CD4-positive, alpha-beta memory T cell (primary cell): ENCODE measurements at regions not wholly inside any gene's neighbourhood (a gene's known extent, or its start where the extent isn't known, plus 50 kb on each side); places are given as distances from the start of the nearest gene placed in this dataset.
"Not testable (repeated sequence)": the region's sequence is repeated elsewhere in the genome, so short reads cannot be mapped to it uniquely, and the experiment has no call there.

Experiments used
- CTCF ChIA-PET: fragments of 350-600 bp; sonication (Branson Sonifier 250); formaldehyde crosslinking; loops from one replicate; lab custom pipeline; 2021; ENCODE audit warnings: inconsistent platforms; ENCODE audit not compliant: partially characterized antibody; lab: Charles Lee
- POLR2A ChIA-PET: fragments of 350-600 bp; sonication (Branson Sonifier 250); formaldehyde crosslinking; loops from one replicate; lab custom pipeline; 2021; ENCODE audit not compliant: partially characterized antibody; lab: Charles Lee
- DNase-seq, 5 donors: peaks; one replicate each; pipeline versions ENCODE4 v3.0.0 to v3.0.0-alpha.2; 2020 to 2022; ENCODE audit warnings: mixed read lengths in 1 of 5
- H3K27ac ChIP-seq: one replicate; pipeline ENCODE4 v1.7.0; 2013; ENCODE audit warnings: low read depth, low read length
- H3K27me3 ChIP-seq: 2 replicates; pipeline ENCODE4 v1.7.0; 2013; ENCODE audit warnings: mild to moderate bottlenecking, low read length, moderate library complexity; ENCODE audit not compliant: insufficient read depth
- H3K36me3 ChIP-seq: 2 replicates; pipeline ENCODE4 v1.7.0; 2013; ENCODE audit warnings: mild to moderate bottlenecking, low read length, moderate library complexity; ENCODE audit not compliant: insufficient read depth
- H3K4me1 ChIP-seq: 2 replicates; pipeline ENCODE4 v1.7.0; 2013; ENCODE audit warnings: mild to moderate bottlenecking, low read length, moderate library complexity; ENCODE audit not compliant: insufficient read depth
- H3K4me3 ChIP-seq, 2 donors: one replicate each; pipeline ENCODE4 v1.7.0; 2013; ENCODE audit warnings: low read length in 2 of 2, mild to moderate bottlenecking in 1 of 2
- H3K9me3 ChIP-seq, 2 donors: one replicate each; pipeline ENCODE4 v1.7.0; 2013; ENCODE audit warnings: low read length in 2 of 2, control low read depth in 1 of 2; ENCODE audit not compliant: control insufficient read depth in 1 of 2
- H3K27ac Mint-ChIP-seq, 7 donors: one replicate each; pipeline ENCODE4 v1.8.0; 2020 to 2021; ENCODE audit warnings: mixed read lengths in 7 of 7, mild to moderate bottlenecking in 6 of 7, inconsistent platforms in 3 of 7, moderate library complexity in 3 of 7
- H3K27me3 Mint-ChIP-seq, 2 donors: one replicate each; pipeline ENCODE4 v1.8.0; 2020 to 2021; ENCODE audit warnings: mixed read lengths in 2 of 2
- H3K36me3 Mint-ChIP-seq, 2 donors: one replicate each; pipeline ENCODE4 v1.8.0; 2020 to 2021; ENCODE audit warnings: mixed read lengths in 2 of 2, inconsistent platforms in 1 of 2, mild to moderate bottlenecking in 1 of 2
- H3K4me1 Mint-ChIP-seq, 4 donors: one replicate each; pipeline ENCODE4 v1.8.0; 2020 to 2021; ENCODE audit warnings: mixed read lengths in 4 of 4, mild to moderate bottlenecking in 1 of 4
- H3K4me3 Mint-ChIP-seq, 8 donors: one replicate each; pipeline ENCODE4 v1.8.0; 2020 to 2021; ENCODE audit warnings: mixed read lengths in 8 of 8, mild to moderate bottlenecking in 7 of 8, moderate library complexity in 6 of 8, inconsistent platforms in 3 of 8
- H3K9me3 Mint-ChIP-seq, 8 donors: one replicate each; pipeline ENCODE4 v1.8.0; 2020 to 2021; ENCODE audit warnings: mixed read lengths in 8 of 8, mild to moderate bottlenecking in 5 of 8, inconsistent platforms in 3 of 8, moderate library complexity in 1 of 8
- intact Hi-C: fragments of 100-400 bp; cut with micrococcal nuclease; formaldehyde crosslinking; loops from one replicate; pipeline ENCODE4 v1.15.1; 2023

GRCh38 chr6:168858926-168859325, 394.7 kb downstream of the THBS2 start:
- POLR2A ChIA-PET, result no interaction called here
- Mint-ChIP-seq H3K9me3 (no peaks in the 10 kb centered on the region), H3K36me3 (no peaks in the 10 kb centered on the region), H3K27ac (no peak overlapping the region), H3K4me1 (no peaks in the 10 kb centered on the region), H3K4me3 (no peak overlapping the region), H3K27me3 (peaks cover 0 to 2% of the 10 kb centered on the region in 2 donors)
- intact Hi-C loops, result no loop called here
- no peak overlapping the region for H3K27ac ChIP-seq
- no peak for DNase-seq
- CTCF ChIA-PET, result no interaction called here
- H3K27me3 ChIP-seq, result no peaks in the 10 kb centered on the region
- no peaks in the 10 kb centered on the region for H3K36me3 ChIP-seq
- no peaks in the 10 kb centered on the region for H3K4me1 ChIP-seq
- no peaks in the 10 kb centered on the region for H3K9me3 ChIP-seq
- H3K4me3 ChIP-seq, result no peak overlapping the region

- H3K9me3 Mint-ChIP-seq, result no peaks in the 10 kb centered on the region
- Histone ChIP-seq H3K4me1 (peaks cover 3% of the 10 kb centered on the region), H3K4me3 (no peak overlapping the region), H3K36me3 (no peaks in the 10 kb centered on the region), H3K9me3 (no peaks in the 10 kb centered on the region), H3K27ac (no peak overlapping the region), H3K27me3 (no peaks in the 10 kb centered on the region)
- no peak overlapping the region for H3K4me3 Mint-ChIP-seq
- POLR2A ChIA-PET, result no interaction called here
- CTCF ChIA-PET, result no interaction called here
- intact Hi-C loops, result no loop called here
- no peak overlapping the region for H3K27ac Mint-ChIP-seq
- peaks cover 1 to 11% (median 4%) of the 10 kb centered on the region in 4 donors for H3K4me1 Mint-ChIP-seq
- no peaks in the 10 kb centered on the region for H3K36me3 Mint-ChIP-seq
- H3K27me3 Mint-ChIP-seq, result peaks cover 0 to 2% of the 10 kb centered on the region in 2 donors
- no peak for DNase-seq
Observed at GRCh38 chr6:168856914-168857313, 396.7 kb downstream of the THBS2 start.

- ChIA-PET POLR2A (no interaction called here), CTCF (no interaction called here)
- Mint-ChIP-seq H3K36me3 (no peaks in the 10 kb centered on the region), H3K27me3 (no peaks in the 10 kb centered on the region), H3K9me3 (no peaks in the 10 kb centered on the region), H3K4me3 (peak overlapping the region in 3 of 8 donors; percentile 63 to 73 (median 71)), H3K27ac (no peak overlapping the region), H3K4me1 (peaks cover 7 to 21% (median 10%) of the 10 kb centered on the region in 4 donors)
- intact Hi-C loops, result no loop called here
- H3K4me1 ChIP-seq, result peaks cover 8% of the 10 kb centered on the region
- no peak for DNase-seq
- H3K27ac ChIP-seq, result no peak overlapping the region
- no peaks in the 10 kb centered on the region for H3K9me3 ChIP-seq
- H3K4me3 ChIP-seq, result no peak overlapping the region
- H3K36me3 ChIP-seq, result no peaks in the 10 kb centered on the region
- no peaks in the 10 kb centered on the region for H3K27me3 ChIP-seq
Observed at GRCh38 chr6:168852376-168852884, 401.2 kb downstream of the THBS2 start.

GRCh38 chr6:168851460-168852375, 401.9 kb downstream of the THBS2 start:
- H3K9me3 ChIP-seq, result no peaks in the 10 kb centered on the region
- ChIA-PET CTCF (no interaction called here), POLR2A (no interaction called here)
- Mint-ChIP-seq H3K27ac (peak overlapping the region in 3 of 7 donors; percentile 69 to 92 (median 82)), H3K4me1 (peaks cover 7 to 21% (median 10%) of the 10 kb centered on the region in 4 donors), H3K36me3 (no peaks in the 10 kb centered on the region), H3K4me3 (peak overlapping the region; percentile 49 to 79 (median 69)), H3K27me3 (no peaks in the 10 kb centered on the region), H3K9me3 (no peaks in the 10 kb centered on the region)
- no peaks in the 10 kb centered on the region for H3K27me3 ChIP-seq
- H3K36me3 ChIP-seq, result no peaks in the 10 kb centered on the region
- DNase-seq, result no peak
- intact Hi-C loops, result no loop called here
- H3K27ac ChIP-seq, result no peak overlapping the region
- H3K4me1 ChIP-seq, result peaks cover 8% of the 10 kb centered on the region
- H3K4me3 ChIP-seq, result no peak overlapping the region

GRCh38 chr6:168850027-168850736, 403.5 kb downstream of the THBS2 start:
- H3K27me3 ChIP-seq, H3K9me3 Mint-ChIP-seq, H3K27ac Mint-ChIP-seq, H3K9me3 ChIP-seq, DNase-seq, H3K4me1 ChIP-seq, H3K4me3 ChIP-seq, H3K36me3 Mint-ChIP-seq, H3K36me3 ChIP-seq, intact Hi-C loops, CTCF ChIA-PET, POLR2A ChIA-PET, H3K27ac ChIP-seq, H3K27me3 Mint-ChIP-seq: not testable (repeated sequence)
- Mint-ChIP-seq H3K4me3 (peak overlapping the region in 1 of 8 donors; percentile 48), H3K4me1 (peaks cover 7 to 21% (median 10%) of the 10 kb centered on the region in 4 donors)

- Mint-ChIP-seq H3K9me3 (no peaks in the 10 kb centered on the region), H3K4me1 (peaks cover 7 to 21% (median 10%) of the 10 kb centered on the region in 4 donors), H3K4me3 (peak overlapping the region in 1 of 8 donors; percentile 29), H3K27me3 (no peaks in the 10 kb centered on the region), H3K36me3 (no peaks in the 10 kb centered on the region), H3K27ac (no peak overlapping the region)
- Histone ChIP-seq H3K27ac (no peak overlapping the region), H3K4me1 (peaks cover 8% of the 10 kb centered on the region), H3K36me3 (no peaks in the 10 kb centered on the region), H3K4me3 (no peak overlapping the region), H3K27me3 (no peaks in the 10 kb centered on the region), H3K9me3 (no peaks in the 10 kb centered on the region)
- CTCF ChIA-PET, result no interaction called here
- no peak for DNase-seq
- POLR2A ChIA-PET, result no interaction called here
- intact Hi-C loops, result no loop called here
Observed at GRCh38 chr6:168849459-168849858, 404.2 kb downstream of the THBS2 start.

GRCh38 chr6:168848797-168849196, 404.8 kb downstream of the THBS2 start:
- Mint-ChIP-seq H3K36me3 (no peaks in the 10 kb centered on the region), H3K4me3 (peak overlapping the region in 2 of 8 donors; percentile 26 to 45), H3K9me3 (no peaks in the 10 kb centered on the region), H3K4me1 (peaks cover 7 to 21% (median 10%) of the 10 kb centered on the region in 4 donors), H3K27ac (no peak overlapping the region), H3K27me3 (no peaks in the 10 kb centered on the region)
- H3K9me3 ChIP-seq, result no peaks in the 10 kb centered on the region
- H3K4me1 ChIP-seq, result peaks cover 8% of the 10 kb centered on the region
- H3K27me3 ChIP-seq, result no peaks in the 10 kb centered on the region
- ChIA-PET CTCF (no interaction called here), POLR2A (no interaction called here)
- H3K27ac ChIP-seq, result no peak overlapping the region
- no peak for DNase-seq
- no peaks in the 10 kb centered on the region for H3K36me3 ChIP-seq
- intact Hi-C loops, result no loop called here
- no peak overlapping the region for H3K4me3 ChIP-seq
